ENCODE measurements at regions not wholly inside any gene's neighbourhood (a gene's known extent, or its start where the extent isn't known, plus 50 kb on each side); places are given as distances from the start of the nearest gene placed in this dataset.

DNA sequence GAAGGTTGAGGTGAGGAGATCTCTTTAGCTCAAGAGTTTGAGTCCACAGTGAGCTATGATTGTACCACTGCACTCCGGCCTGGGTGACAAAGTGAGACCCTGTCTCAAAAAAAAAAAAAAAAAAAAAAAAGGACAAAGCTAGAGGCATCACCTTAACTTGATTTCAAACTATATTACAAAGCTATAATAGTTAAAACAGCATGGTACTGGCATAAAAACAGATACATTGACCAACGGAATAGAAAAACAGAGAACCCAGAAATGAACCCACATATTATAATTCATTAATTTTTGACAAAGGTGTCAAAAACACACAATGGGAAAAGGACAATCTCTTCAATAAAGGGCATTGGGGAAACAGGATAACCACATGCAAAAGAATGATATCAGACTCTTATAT, 50.8 kb upstream of the MBOAT1 start:
- H3K4me3 ChIP-seq (ENCODE audit: insufficient read depth, low read length, poor library complexity, severe bottlenecking), result no peak overlapping the region
- H3K27me3 ChIP-seq (ENCODE audit: low read length), result peaks cover 2% of the 10 kb centered on the region
- no peaks in the 10 kb centered on the region for H3K79me2 ChIP-seq (ENCODE audit: insufficient read depth, low read length)
- H3K9me3 ChIP-seq (ENCODE audit: insufficient read depth, low read length), result peaks cover 6% of the 10 kb centered on the region; the same call in 1 of the 2 replicates
- H3K9ac ChIP-seq (ENCODE audit: low read length), result no peak overlapping the region
- H3K36me3 ChIP-seq (ENCODE audit: low read length), result no peaks in the 10 kb centered on the region
- H3K4me2 ChIP-seq (ENCODE audit: low read depth, low read length, poor library complexity, severe bottlenecking), result no peak overlapping the region
- H3F3A ChIP-seq (ENCODE audit: insufficient read depth), result no peaks in the 10 kb centered on the region
- no peaks in the 10 kb centered on the region for H3K9me2 ChIP-seq (replicated peaks; ENCODE audit: insufficient read depth, low read length)
- no peak overlapping the region for H2AFZ ChIP-seq (ENCODE audit: low read depth, low read length, severe bottlenecking)
- no peak overlapping the region for H3K27ac ChIP-seq (ENCODE audit: low read depth, low read length)
- TF ChIP-seq EZH2phosphoT487 (conservative IDR thresholded peaks at IDR 0.05; ENCODE audit: low read length), result no peak
- TF ChIP-seq, protein P1, sequence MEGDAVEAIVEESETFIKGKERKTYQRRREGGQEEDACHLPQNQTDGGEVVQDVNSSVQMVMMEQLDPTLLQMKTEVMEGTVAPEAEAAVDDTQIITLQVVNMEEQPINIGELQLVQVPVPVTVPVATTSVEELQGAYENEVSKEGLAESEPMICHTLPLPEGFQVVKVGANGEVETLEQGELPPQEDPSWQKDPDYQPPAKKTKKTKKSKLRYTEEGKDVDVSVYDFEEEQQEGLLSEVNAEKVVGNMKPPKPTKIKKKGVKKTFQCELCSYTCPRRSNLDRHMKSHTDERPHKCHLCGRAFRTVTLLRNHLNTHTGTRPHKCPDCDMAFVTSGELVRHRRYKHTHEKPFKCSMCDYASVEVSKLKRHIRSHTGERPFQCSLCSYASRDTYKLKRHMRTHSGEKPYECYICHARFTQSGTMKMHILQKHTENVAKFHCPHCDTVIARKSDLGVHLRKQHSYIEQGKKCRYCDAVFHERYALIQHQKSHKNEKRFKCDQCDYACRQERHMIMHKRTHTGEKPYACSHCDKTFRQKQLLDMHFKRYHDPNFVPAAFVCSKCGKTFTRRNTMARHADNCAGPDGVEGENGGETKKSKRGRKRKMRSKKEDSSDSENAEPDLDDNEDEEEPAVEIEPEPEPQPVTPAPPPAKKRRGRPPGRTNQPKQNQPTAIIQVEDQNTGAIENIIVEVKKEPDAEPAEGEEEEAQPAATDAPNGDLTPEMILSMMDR (IDR thresholded peaks at IDR 0.05; ENCODE audit: insufficient read depth, low read length, poor library complexity, severe bottlenecking), result no peak
- H4K20me1 ChIP-seq (ENCODE audit: low read depth, low read length), result no peaks in the 10 kb centered on the region

DNA sequence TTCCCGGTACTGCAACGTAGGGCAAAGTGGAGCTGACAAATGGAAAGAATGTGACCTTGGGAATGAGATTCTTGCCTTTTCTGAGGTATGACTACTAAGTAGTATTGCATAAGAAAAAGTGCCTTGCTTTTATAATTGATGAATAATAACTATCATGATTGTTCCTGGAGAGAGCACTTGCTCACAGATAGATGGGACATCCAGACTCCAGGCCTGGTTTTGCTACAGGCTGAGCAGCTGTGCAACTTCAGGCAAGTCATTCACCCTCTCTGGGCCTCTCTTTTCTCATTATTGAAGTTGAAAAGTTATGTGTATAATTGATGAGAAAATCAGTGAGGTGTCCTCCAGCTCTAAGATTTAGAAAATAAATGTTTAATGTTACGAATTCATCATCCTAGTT, 53.6 kb upstream of the MBOAT1 start:
- Histone ChIP-seq H3K4me3 (ENCODE audit: insufficient read depth, low read length, poor library complexity, severe bottlenecking) (no peak overlapping the region), H3K9me3 (ENCODE audit: insufficient read depth, low read length) (peaks cover 6% of the 10 kb centered on the region; the same call in 1 of the 2 replicates), H3K9ac (ENCODE audit: low read length) (no peak overlapping the region), H4K20me1 (ENCODE audit: low read depth, low read length) (no peaks in the 10 kb centered on the region), H3K79me2 (ENCODE audit: insufficient read depth, low read length) (no peaks in the 10 kb centered on the region), H3K36me3 (ENCODE audit: low read length) (no peaks in the 10 kb centered on the region), H3K4me2 (ENCODE audit: low read depth, low read length, poor library complexity, severe bottlenecking) (no peak overlapping the region), H3K27ac (ENCODE audit: low read depth, low read length) (no peak overlapping the region), H3K9me2 (replicated peaks; ENCODE audit: insufficient read depth, low read length) (0 out of 2 replicates have a peak, but pooled peaks cover 7% of the 10 kb centered on the region), H2AFZ (ENCODE audit: low read depth, low read length, severe bottlenecking) (no peak overlapping the region), H3K27me3 (ENCODE audit: low read length) (peaks cover 2% of the 10 kb centered on the region), H3F3A (ENCODE audit: insufficient read depth) (no peaks in the 10 kb centered on the region)
- TF ChIP-seq, protein P1 (IDR thresholded peaks at IDR 0.05; ENCODE audit: insufficient read depth, low read length, poor library complexity, severe bottlenecking), result no peak
- no peak for TF ChIP-seq EZH2phosphoT487 (conservative IDR thresholded peaks at IDR 0.05; ENCODE audit: low read length)

DNA sequence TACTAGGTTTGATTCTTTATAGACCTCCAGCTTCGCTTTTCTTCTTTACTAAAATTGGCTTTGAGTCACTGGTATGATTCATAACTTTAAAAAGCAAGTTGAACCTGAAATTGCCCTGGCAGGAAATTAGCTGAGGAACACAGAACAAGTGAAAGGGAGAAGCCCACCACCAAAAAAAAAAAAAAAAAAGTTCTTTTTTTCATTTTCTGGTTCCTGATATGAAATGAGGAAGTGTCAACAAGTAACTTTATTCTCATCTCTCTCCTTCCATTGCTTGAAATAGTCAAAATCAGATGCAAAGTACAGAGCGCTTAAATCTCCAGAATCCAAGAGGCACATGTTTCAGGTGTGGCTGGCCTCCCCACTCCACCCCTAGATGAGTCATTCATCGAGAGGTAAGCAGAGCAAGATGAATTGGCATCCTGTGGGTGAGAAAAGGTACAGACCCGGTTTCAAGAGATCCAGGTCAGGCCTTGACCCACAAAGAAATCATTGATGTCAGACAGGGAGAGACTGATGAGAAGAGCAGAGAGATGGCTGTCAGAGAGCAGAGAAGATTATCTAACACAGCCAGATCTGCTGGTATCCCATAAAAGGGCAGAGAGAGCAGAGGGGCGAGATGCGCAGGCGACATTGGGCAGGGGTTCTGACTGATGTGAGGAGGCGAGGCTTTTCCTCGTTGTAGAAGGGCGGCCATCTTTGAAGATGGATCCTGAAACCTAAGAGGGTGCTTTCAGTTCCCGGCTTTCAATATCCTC, 54.8 kb upstream of the MBOAT1 start:
- Histone ChIP-seq H4K20me1 (ENCODE audit: low read depth, low read length) (no peaks in the 10 kb centered on the region), H3F3A (ENCODE audit: insufficient read depth) (no peaks in the 10 kb centered on the region), H3K9ac (ENCODE audit: low read length) (no peak overlapping the region), H3K4me2 (ENCODE audit: low read depth, low read length, poor library complexity, severe bottlenecking) (no peak overlapping the region), H3K79me2 (ENCODE audit: insufficient read depth, low read length) (no peaks in the 10 kb centered on the region), H3K36me3 (ENCODE audit: low read length) (no peaks in the 10 kb centered on the region), H3K9me2 (replicated peaks; ENCODE audit: insufficient read depth, low read length) (0 out of 2 replicates have a peak, but pooled peaks cover 7% of the 10 kb centered on the region), H2AFZ (ENCODE audit: low read depth, low read length, severe bottlenecking) (no peak overlapping the region), H3K27me3 (ENCODE audit: low read length) (peaks cover 2% of the 10 kb centered on the region), H3K4me3 (ENCODE audit: insufficient read depth, low read length, poor library complexity, severe bottlenecking) (no peak overlapping the region), H3K9me3 (ENCODE audit: insufficient read depth, low read length) (peaks cover 6% of the 10 kb centered on the region; the same call in 1 of the 2 replicates), H3K27ac (ENCODE audit: low read depth, low read length) (no peak overlapping the region)
- no peak for TF ChIP-seq EZH2phosphoT487 (conservative IDR thresholded peaks at IDR 0.05; ENCODE audit: low read length)
- TF ChIP-seq, protein P1 (IDR thresholded peaks at IDR 0.05; ENCODE audit: insufficient read depth, low read length, poor library complexity, severe bottlenecking), result no peak
